DOHH2 (cell line): ENCODE measurements at regions not wholly inside any gene's neighbourhood (a gene's known extent, or its start where the extent isn't known, plus 50 kb on each side); places are given as distances from the start of the nearest gene placed in this dataset.

Source experiments
- EZH2phosphoT487 ChIP-seq: fragments of 200-600 bp; sonication (generic); IDR thresholded peaks from 2 replicates; pipeline ENCODE4 v1.6.1; 2017; ENCODE audit warnings: borderline replicate concordance, mild to moderate bottlenecking, antibody characterized with exemption, low read length, moderate library complexity, mixed read lengths
- TF ChIP-seq, protein P1 (sequence below): fragments of 200-600 bp; sonication (generic); IDR thresholded peaks from one replicate; pipeline ENCODE4 v1.5.1; 2014; ENCODE audit warnings: antibody characterized with exemption, mild to moderate bottlenecking, low read depth, low read length; ENCODE audit not compliant: poor library complexity, severe bottlenecking

DNA sequence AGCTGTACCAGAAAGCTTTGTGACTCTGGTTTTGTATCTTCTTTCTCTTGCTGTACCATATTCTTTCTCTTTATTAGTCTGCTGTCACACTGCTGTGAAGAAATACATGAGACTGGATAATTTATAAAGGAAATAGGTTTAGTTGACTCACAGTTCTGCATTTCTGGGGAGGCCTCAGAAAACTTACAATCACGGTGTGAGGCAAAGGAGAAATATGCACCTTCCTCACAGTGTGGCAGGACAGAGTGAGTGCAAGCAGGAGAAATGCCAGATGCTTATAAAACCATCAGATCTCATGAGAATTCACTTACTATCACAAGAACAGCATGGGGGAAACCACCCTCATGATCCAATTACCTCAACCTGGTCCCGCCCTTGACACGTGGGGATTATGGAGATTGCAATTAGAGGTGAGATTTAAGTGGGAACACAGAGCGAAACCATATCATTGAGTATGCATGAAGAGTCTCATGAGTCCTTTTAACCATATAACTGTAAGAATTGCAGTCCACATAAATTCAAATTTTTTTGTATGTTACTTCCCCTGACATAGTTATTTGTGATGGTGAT is 67.4 kb upstream of the INPP4B start:
- TF ChIP-seq, protein P1, sequence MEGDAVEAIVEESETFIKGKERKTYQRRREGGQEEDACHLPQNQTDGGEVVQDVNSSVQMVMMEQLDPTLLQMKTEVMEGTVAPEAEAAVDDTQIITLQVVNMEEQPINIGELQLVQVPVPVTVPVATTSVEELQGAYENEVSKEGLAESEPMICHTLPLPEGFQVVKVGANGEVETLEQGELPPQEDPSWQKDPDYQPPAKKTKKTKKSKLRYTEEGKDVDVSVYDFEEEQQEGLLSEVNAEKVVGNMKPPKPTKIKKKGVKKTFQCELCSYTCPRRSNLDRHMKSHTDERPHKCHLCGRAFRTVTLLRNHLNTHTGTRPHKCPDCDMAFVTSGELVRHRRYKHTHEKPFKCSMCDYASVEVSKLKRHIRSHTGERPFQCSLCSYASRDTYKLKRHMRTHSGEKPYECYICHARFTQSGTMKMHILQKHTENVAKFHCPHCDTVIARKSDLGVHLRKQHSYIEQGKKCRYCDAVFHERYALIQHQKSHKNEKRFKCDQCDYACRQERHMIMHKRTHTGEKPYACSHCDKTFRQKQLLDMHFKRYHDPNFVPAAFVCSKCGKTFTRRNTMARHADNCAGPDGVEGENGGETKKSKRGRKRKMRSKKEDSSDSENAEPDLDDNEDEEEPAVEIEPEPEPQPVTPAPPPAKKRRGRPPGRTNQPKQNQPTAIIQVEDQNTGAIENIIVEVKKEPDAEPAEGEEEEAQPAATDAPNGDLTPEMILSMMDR = no peak
- no peak for TF ChIP-seq EZH2phosphoT487
